ENCODE measurements at regions not wholly inside any gene's neighbourhood (a gene's known extent, or its start where the extent isn't known, plus 50 kb on each side); places are given as distances from the start of the nearest gene placed in this dataset.

GRCh38 chr1:239778208-239778813 lies 313.4 kb upstream of the FMN2 start:
- TF ChIP-seq EZH2 (IDR thresholded peaks at IDR 0.05; ENCODE audit: insufficient read depth, poor library complexity, severe bottlenecking), result no peak
- no peak for TF ChIP-seq EZH2phosphoT487 (IDR thresholded peaks at IDR 0.05; ENCODE audit: insufficient read depth, low read depth)

Measured in GM23248 (cell line).